WTC11 (cell line): ENCODE measurements at regions not wholly inside any gene's neighbourhood (a gene's known extent, or its start where the extent isn't known, plus 50 kb on each side); places are given as distances from the start of the nearest gene placed in this dataset.

Experiments used
- CREM ChIP-seq: sonication (generic); formaldehyde crosslinking; IDR thresholded peaks from 2 replicates; pipeline ENCODE4 v1.8.1; 2022; ENCODE audit warnings: mild to moderate bottlenecking, missing genetic modification reagents, moderate library complexity
- FOXP1 ChIP-seq: sonication (generic); formaldehyde crosslinking; IDR thresholded peaks from 2 replicates; pipeline ENCODE4 v1.8.0; 2022; ENCODE audit warnings: missing genetic modification reagents, mild to moderate bottlenecking, moderate library complexity, borderline replicate concordance
- JUN ChIP-seq: sonication (generic); formaldehyde crosslinking; IDR thresholded peaks from 2 replicates; pipeline ENCODE4 v1.8.0; 2023; ENCODE audit warnings: mild to moderate bottlenecking, missing genetic modification reagents
- USF1 ChIP-seq: sonication (generic); formaldehyde crosslinking; IDR thresholded peaks from 2 replicates; pipeline ENCODE4 v1.8.0; 2022; ENCODE audit warnings: mild to moderate bottlenecking, missing genetic modification reagents
- ZBTB21 ChIP-seq: sonication (generic); formaldehyde crosslinking; IDR thresholded peaks from 2 replicates; pipeline ENCODE4 v1.8.1; 2023; ENCODE audit warnings: mild to moderate bottlenecking, missing genetic modification reagents, borderline replicate concordance
- ZNF423 ChIP-seq: fragments of 250-450 bp; sonication (Bioruptor Pico); IDR thresholded peaks from 2 replicates; pipeline ENCODE4 v2.1.2; 2022; ENCODE audit warnings: mild to moderate bottlenecking, moderate library complexity
- ZNF671 ChIP-seq: fragments of 250-450 bp; sonication (Bioruptor Pico); IDR thresholded peaks from 2 replicates; pipeline ENCODE4 v1.8.0; 2021; ENCODE audit warnings: mild to moderate bottlenecking
- TF ChIP-seq, protein P1 (sequence below): fragments of 200-600 bp; IDR thresholded peaks from 2 replicates; pipeline ENCODE4 v1.8.0; 2022; ENCODE audit warnings: antibody characterized with exemption
- TF ChIP-seq, protein P2 (sequence below): sonication (generic); formaldehyde crosslinking; IDR thresholded peaks from 2 replicates; pipeline ENCODE4 v1.8.1; 2023; ENCODE audit warnings: mild to moderate bottlenecking, missing genetic modification reagents

- TF ChIP-seq ZBTB21 (CRISPR knock-in tag) (no peak), JUN (CRISPR knock-in tag) (no peak), ZNF671 (CRISPR knock-in tag) (no peak), FOXP1 (CRISPR knock-in tag) (no peak), CREM (CRISPR knock-in tag) (no peak), USF1 (CRISPR knock-in tag) (no peak), ZNF423 (no peak)
- TF ChIP-seq, protein P1, sequence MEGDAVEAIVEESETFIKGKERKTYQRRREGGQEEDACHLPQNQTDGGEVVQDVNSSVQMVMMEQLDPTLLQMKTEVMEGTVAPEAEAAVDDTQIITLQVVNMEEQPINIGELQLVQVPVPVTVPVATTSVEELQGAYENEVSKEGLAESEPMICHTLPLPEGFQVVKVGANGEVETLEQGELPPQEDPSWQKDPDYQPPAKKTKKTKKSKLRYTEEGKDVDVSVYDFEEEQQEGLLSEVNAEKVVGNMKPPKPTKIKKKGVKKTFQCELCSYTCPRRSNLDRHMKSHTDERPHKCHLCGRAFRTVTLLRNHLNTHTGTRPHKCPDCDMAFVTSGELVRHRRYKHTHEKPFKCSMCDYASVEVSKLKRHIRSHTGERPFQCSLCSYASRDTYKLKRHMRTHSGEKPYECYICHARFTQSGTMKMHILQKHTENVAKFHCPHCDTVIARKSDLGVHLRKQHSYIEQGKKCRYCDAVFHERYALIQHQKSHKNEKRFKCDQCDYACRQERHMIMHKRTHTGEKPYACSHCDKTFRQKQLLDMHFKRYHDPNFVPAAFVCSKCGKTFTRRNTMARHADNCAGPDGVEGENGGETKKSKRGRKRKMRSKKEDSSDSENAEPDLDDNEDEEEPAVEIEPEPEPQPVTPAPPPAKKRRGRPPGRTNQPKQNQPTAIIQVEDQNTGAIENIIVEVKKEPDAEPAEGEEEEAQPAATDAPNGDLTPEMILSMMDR: no peak
- TF ChIP-seq, protein P2, sequence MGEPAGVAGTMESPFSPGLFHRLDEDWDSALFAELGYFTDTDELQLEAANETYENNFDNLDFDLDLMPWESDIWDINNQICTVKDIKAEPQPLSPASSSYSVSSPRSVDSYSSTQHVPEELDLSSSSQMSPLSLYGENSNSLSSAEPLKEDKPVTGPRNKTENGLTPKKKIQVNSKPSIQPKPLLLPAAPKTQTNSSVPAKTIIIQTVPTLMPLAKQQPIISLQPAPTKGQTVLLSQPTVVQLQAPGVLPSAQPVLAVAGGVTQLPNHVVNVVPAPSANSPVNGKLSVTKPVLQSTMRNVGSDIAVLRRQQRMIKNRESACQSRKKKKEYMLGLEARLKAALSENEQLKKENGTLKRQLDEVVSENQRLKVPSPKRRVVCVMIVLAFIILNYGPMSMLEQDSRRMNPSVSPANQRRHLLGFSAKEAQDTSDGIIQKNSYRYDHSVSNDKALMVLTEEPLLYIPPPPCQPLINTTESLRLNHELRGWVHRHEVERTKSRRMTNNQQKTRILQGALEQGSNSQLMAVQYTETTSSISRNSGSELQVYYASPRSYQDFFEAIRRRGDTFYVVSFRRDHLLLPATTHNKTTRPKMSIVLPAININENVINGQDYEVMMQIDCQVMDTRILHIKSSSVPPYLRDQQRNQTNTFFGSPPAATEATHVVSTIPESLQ: no peak
These were observed 115.4 kb downstream of the ACAA2 start for GRCh38 chr18:49697757-49698524.
